HepG2 (cell line): ENCODE measurements at regions not wholly inside any gene's neighbourhood (a gene's known extent, or its start where the extent isn't known, plus 50 kb on each side); places are given as distances from the start of the nearest gene placed in this dataset.

Source experiments
- ATAC-seq: fragments of 200-7000 bp; cut with Tn5 transposase; 3 replicates; pipeline ENCODE4 v1.9.1; 2020; ENCODE audit warnings: mild to moderate bottlenecking, moderate library complexity
- BruUV-seq: library from RNA; stranded (reverse); fragments of 400-500 nt; replicated peaks from 2 replicates; lab custom pipeline; 2021; lab: Mats Ljungman, UMichigan
- CTCF ChIA-PET: fragments of 300-600 bp; formaldehyde crosslinking; extraction: SDS; loops from one replicate; lab custom pipeline; 2021; ENCODE audit warnings: low total read pairs, inconsistent platforms, low intra/inter-chr PET ratio; lab: Yijun Ruan, JAX
- POLR2A ChIA-PET: fragments of 350-600 bp; sonication (Branson Sonifier 250); formaldehyde crosslinking; loops from one replicate; lab custom pipeline; 2020; ENCODE audit warnings: antibody characterized with exemption, inconsistent platforms; lab: Yijun Ruan, JAX
- DNase-seq: peaks from one replicate; pipeline ENCODE4 v3.0.0-alpha.2; 2015; ENCODE audit warnings: low spot score
- FAIRE-seq: peaks from 3 replicates; lab custom pipeline; 2011; peaks lifted over from hg19 to GRCh38; lab: Jason Lieb, UNC
- H2AFZ ChIP-seq: one replicate; pipeline ENCODE4 v1.6.1; 2011; ENCODE audit warnings: low read length, inconsistent platforms
- H3K27ac ChIP-seq: fragments of 300-600 bp; 3 replicates; pipeline ENCODE4 v1.8.0; 2011; ENCODE audit warnings: mixed run types, mild to moderate bottlenecking, mixed read lengths, low read length, inconsistent platforms; ENCODE audit not compliant: insufficient read depth; ENCODE audit errors: extremely low read length
- H3K27me3 ChIP-seq, 2 experiments: fragments of 200-600 bp in 1 of 2; 2 replicates in 1 of 2; 3 replicates in 1 of 2; pipeline versions ENCODE4 v1.6.0 to v1.8.0; 2011; ENCODE audit warnings: low read length in 2 of 2, mild to moderate bottlenecking in 2 of 2, moderate library complexity in 2 of 2, inconsistent platforms in 1 of 2; ENCODE audit not compliant: insufficient read depth in 2 of 2, control insufficient read depth in 1 of 2
- H3K36me3 ChIP-seq, 2 experiments: fragments of 200-600 bp in 1 of 2; replicated peaks in 1 of 2; 2 replicates in 1 of 2; 3 replicates in 1 of 2; pipeline versions ENCODE4 v1.5.1 to v1.8.0; 2011; ENCODE audit warnings: low read length in 2 of 2, inconsistent platforms in 1 of 2; ENCODE audit not compliant: insufficient read depth in 2 of 2, control insufficient read depth in 1 of 2
- H3K4me1 ChIP-seq: 2 replicates; pipeline ENCODE4 v1.5.1; 2012; ENCODE audit warnings: low read length, inconsistent platforms; ENCODE audit not compliant: insufficient read depth
- H3K4me2 ChIP-seq: 2 replicates; pipeline ENCODE4 v1.6.0; 2011; ENCODE audit warnings: low read depth, low read length, inconsistent platforms
- H3K4me3 ChIP-seq, 3 experiments: fragments of 200-600 bp in 1 of 3; sonication (generic), shearing (Covaris generic) in 1 of 3; replicated peaks in 1 of 3; 2 replicates each; pipeline ENCODE4 v1.5.1; 2011 to 2016; ENCODE audit warnings: low read length in 3 of 3, inconsistent platforms in 2 of 3, low read depth in 2 of 3, mild to moderate bottlenecking in 2 of 3, control low read depth in 1 of 3, mixed read lengths in 1 of 3; ENCODE audit not compliant: insufficient read depth in 1 of 3
- H3K79me2 ChIP-seq: one replicate; pipeline ENCODE4 v1.6.1; 2011; ENCODE audit warnings: low read length, inconsistent platforms; ENCODE audit not compliant: insufficient read depth
- H3K9ac ChIP-seq: 2 replicates; pipeline ENCODE4 v1.6.0; 2011; ENCODE audit warnings: mild to moderate bottlenecking, low read depth, low read length, inconsistent platforms; ENCODE audit not compliant: insufficient read depth
- H3K9me3 ChIP-seq: 2 replicates; pipeline ENCODE4 v1.5.1; 2012; ENCODE audit warnings: mild to moderate bottlenecking, low read length
- H4K20me1 ChIP-seq: 2 replicates; pipeline ENCODE4 v1.6.0; 2011; ENCODE audit warnings: inconsistent platforms, mild to moderate bottlenecking, low read length, moderate library complexity; ENCODE audit not compliant: insufficient read depth
- CC2D1A ChIP-seq: sonication (generic); formaldehyde crosslinking; IDR thresholded peaks from 2 replicates; pipeline ENCODE4 v1.8.1; 2023; ENCODE audit warnings: mild to moderate bottlenecking, missing genetic modification reagents
- EZH2 ChIP-seq: conservative IDR thresholded peaks from 2 replicates; pipeline ENCODE4 v1.6.1; 2012; ENCODE audit warnings: mild to moderate bottlenecking, low read depth, low read length, moderate library complexity
- FOXJ3 ChIP-seq: sonication (generic); formaldehyde crosslinking; IDR thresholded peaks from 2 replicates; pipeline ENCODE4 v1.4.0; 2020; ENCODE audit warnings: missing genetic modification reagents, mild to moderate bottlenecking, borderline replicate concordance
- HOXD1 ChIP-seq: sonication (generic); formaldehyde crosslinking; IDR thresholded peaks from 2 replicates; pipeline ENCODE4 v1.5.0; 2020; ENCODE audit warnings: missing genetic modification reagents
- ISL2 ChIP-seq: sonication (generic); formaldehyde crosslinking; IDR thresholded peaks from 2 replicates; pipeline ENCODE4 v1.5.0; 2020; ENCODE audit warnings: missing genetic modification reagents
- LCORL ChIP-seq, 2 experiments: fragments of 450-650 bp in 1 of 2; sonication (generic) in 1 of 2; formaldehyde crosslinking in 1 of 2; IDR thresholded peaks; 2 replicates each; pipeline versions ENCODE4 v1.5.0 to v1.6.1; 2017 to 2020; ENCODE audit warnings: antibody characterized with exemption in 1 of 2, missing genetic modification reagents in 1 of 2
- MTERF4 ChIP-seq: sonication (generic); formaldehyde crosslinking; IDR thresholded peaks from 2 replicates; pipeline ENCODE4 v1.8.0; 2023; ENCODE audit warnings: mild to moderate bottlenecking, missing genetic modification reagents
- NR2C2 ChIP-seq: sonication (generic); formaldehyde crosslinking; IDR thresholded peaks from 2 replicates; pipeline ENCODE4 v1.4.0; 2020; ENCODE audit warnings: missing genetic modification reagents, mild to moderate bottlenecking, moderate library complexity, borderline replicate concordance
- TGIF2 ChIP-seq: IDR thresholded peaks from 2 replicates; pipeline ENCODE4 v1.6.1; 2016; ENCODE audit warnings: control low read depth, missing compliant biosample characterization
- ZFAT ChIP-seq: sonication (generic); formaldehyde crosslinking; conservative IDR thresholded peaks from 2 replicates; pipeline ENCODE4 v1.8.1; 2023; ENCODE audit warnings: missing genetic modification reagents, inconsistent platforms
- ZNF350 ChIP-seq: sonication (generic); formaldehyde crosslinking; IDR thresholded peaks from 2 replicates; pipeline ENCODE4 v1.4.0; 2020; ENCODE audit warnings: mild to moderate bottlenecking, low read depth, missing genetic modification reagents, borderline replicate concordance
- ZNF451 ChIP-seq: sonication (generic); formaldehyde crosslinking; IDR thresholded peaks from 2 replicates; pipeline ENCODE4 v1.5.0; 2020; ENCODE audit warnings: mild to moderate bottlenecking, missing genetic modification reagents
- ZNF557 ChIP-seq: sonication (generic); formaldehyde crosslinking; IDR thresholded peaks from 2 replicates; pipeline ENCODE4 v1.4.0; 2020; ENCODE audit warnings: missing genetic modification reagents
- ZNF616 ChIP-seq: sonication (generic); formaldehyde crosslinking; IDR thresholded peaks from 2 replicates; pipeline ENCODE4 v1.5.0; 2020; ENCODE audit warnings: low read depth, mild to moderate bottlenecking, missing genetic modification reagents
- ZNF780A ChIP-seq: sonication (generic); formaldehyde crosslinking; IDR thresholded peaks from 2 replicates; pipeline ENCODE4 v1.8.0; 2022; ENCODE audit warnings: mild to moderate bottlenecking, missing genetic modification reagents, moderate library complexity
- WGBS: methylation state at CpG from one replicate; pipeline ENCODE4 v1.1.6; 2017; ENCODE audit warnings: low lambda C conversion rate; 5-methylcytosine and 5-hydroxymethylcytosine counted together
- in situ Hi-C: cut with HindIII; loops from 2 replicates; pipeline ENCODE4 v1.10.0; 2017; ENCODE audit warnings: low pct_unique_long_range_greater_than_20kb; ENCODE audit not compliant: extremely low pct_ligation_motif_present
- intact Hi-C: fragments of 100-400 bp; cut with micrococcal nuclease; formaldehyde crosslinking; loops from one replicate; pipeline ENCODE4 v1.10.0; 2022; ENCODE audit not compliant: unreplicated experiment
- TF ChIP-seq, protein P1 (sequence below): sonication (generic); formaldehyde crosslinking; IDR thresholded peaks from 2 replicates; pipeline ENCODE4 v1.4.0; 2020; ENCODE audit warnings: missing genetic modification reagents, borderline replicate concordance
- TF ChIP-seq, protein P2 (sequence below): sonication (generic); formaldehyde crosslinking; IDR thresholded peaks from 2 replicates; pipeline ENCODE4 v1.5.0; 2020; ENCODE audit warnings: mild to moderate bottlenecking, missing genetic modification reagents

- no peak for TF ChIP-seq MTERF4 (CRISPR knock-in tag)
- TF ChIP-seq EZH2: no peak
Measured at GRCh38 chr1:172827841-172828240, 168.9 kb downstream of the FASLG start (continued).

DNA sequence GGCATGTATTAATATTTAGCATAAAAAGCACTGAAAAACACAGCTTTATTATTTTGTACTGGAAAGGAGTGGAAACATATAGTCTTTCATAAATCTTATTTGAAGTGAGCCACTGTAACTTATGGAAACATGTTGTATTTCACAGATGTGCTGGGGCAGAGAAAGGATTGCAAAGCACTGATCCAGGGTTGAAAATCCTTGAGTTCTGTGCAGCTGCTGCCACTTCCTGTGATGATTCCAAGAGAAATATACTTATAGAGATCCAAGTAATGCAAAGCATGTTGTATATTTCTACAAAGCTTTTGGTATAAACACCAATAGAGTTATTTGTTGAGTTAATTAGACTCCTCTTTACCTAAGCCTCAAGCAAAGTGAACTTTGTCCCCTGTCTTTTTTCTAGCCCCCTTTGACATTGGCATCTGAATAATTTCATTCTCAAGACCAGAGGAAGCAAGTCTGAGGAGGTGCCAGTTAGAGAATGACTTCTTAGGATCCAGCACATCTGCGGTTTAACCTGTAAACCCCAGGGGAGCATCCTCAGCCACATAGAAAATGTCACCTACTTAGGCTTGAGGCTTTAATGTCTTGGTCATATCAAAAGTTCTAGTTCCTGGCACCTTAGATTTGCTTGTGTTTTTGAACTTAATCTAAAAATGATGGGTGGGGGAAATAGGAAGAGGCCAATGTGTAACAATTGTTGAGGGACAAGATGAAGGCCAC is 173.3 kb downstream of the FASLG start:
- 89% methylated on average over 1 of the region's 1 CpG for WGBS
- Histone ChIP-seq H3K27me3 (no peaks in the 10 kb centered on the region; a peak in 1 of 5 replicates), H2AFZ (no peak overlapping the region), H3K79me2 (no peaks in the 10 kb centered on the region), H3K36me3 (no peaks in the 10 kb centered on the region), H3K27ac (no peak overlapping the region), H4K20me1 (no peaks in the 10 kb centered on the region), H3K4me1 (no peaks in the 10 kb centered on the region), H3K9ac (no peak overlapping the region), H3K4me2 (no peak overlapping the region), H3K4me3 (no peak overlapping the region), H3K9me3 (no peaks in the 10 kb centered on the region)
- in situ Hi-C loops: no loop called here
- BruUV-seq: no TSS peak
- FAIRE-seq (no peak), ATAC-seq (no peak), DNase-seq (no peak)
- CTCF ChIA-PET: no interaction called here
- intact Hi-C loops: no loop called here
- POLR2A ChIA-PET: no interaction called here
- TF ChIP-seq, protein P1, sequence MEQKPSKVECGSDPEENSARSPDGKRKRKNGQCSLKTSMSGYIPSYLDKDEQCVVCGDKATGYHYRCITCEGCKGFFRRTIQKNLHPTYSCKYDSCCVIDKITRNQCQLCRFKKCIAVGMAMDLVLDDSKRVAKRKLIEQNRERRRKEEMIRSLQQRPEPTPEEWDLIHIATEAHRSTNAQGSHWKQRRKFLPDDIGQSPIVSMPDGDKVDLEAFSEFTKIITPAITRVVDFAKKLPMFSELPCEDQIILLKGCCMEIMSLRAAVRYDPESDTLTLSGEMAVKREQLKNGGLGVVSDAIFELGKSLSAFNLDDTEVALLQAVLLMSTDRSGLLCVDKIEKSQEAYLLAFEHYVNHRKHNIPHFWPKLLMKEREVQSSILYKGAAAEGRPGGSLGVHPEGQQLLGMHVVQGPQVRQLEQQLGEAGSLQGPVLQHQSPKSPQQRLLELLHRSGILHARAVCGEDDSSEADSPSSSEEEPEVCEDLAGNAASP (CRISPR knock-in tag): no peak
- TF ChIP-seq TGIF2 (CRISPR knock-in tag) (no peak), ZNF451 (CRISPR knock-in tag) (no peak), ZFAT (no peak), HOXD1 (CRISPR knock-in tag) (no peak), LCORL (IDR thresholded peaks at IDR 0.05) (no peak), LCORL (CRISPR knock-in tag; IDR thresholded peaks at IDR 0.05) (no peak), ZNF780A (CRISPR knock-in tag) (no peak), ZNF616 (no peak), ISL2 (CRISPR knock-in tag) (no peak), ZNF557 (CRISPR knock-in tag) (no peak), CC2D1A (CRISPR knock-in tag) (no peak), FOXJ3 (CRISPR knock-in tag) (no peak), ZNF350 (no peak), NR2C2 (no peak)
- TF ChIP-seq, protein P2, sequence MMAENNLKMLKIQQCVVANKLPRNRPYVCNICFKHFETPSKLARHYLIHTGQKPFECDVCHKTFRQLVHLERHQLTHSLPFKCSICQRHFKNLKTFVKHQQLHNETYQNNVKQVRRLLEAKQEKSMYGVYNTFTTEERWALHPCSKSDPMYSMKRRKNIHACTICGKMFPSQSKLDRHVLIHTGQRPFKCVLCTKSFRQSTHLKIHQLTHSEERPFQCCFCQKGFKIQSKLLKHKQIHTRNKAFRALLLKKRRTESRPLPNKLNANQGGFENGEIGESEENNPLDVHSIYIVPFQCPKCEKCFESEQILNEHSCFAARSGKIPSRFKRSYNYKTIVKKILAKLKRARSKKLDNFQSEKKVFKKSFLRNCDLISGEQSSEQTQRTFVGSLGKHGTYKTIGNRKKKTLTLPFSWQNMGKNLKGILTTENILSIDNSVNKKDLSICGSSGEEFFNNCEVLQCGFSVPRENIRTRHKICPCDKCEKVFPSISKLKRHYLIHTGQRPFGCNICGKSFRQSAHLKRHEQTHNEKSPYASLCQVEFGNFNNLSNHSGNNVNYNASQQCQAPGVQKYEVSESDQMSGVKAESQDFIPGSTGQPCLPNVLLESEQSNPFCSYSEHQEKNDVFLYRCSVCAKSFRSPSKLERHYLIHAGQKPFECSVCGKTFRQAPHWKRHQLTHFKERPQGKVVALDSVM: no peak
